SK-N-SH (cell line): ENCODE measurements at regions not wholly inside any gene's neighbourhood (a gene's known extent, or its start where the extent isn't known, plus 50 kb on each side); places are given as distances from the start of the nearest gene placed in this dataset.
A peak's percentile ranks its signal among the peaks of the same experiment; 100 is the strongest.

Experiments used
- CTCF ChIA-PET: fragments of 300-600, 350-600 bp; formaldehyde crosslinking; extraction: SDS; loops from one replicate; lab custom pipeline; 2021; lab: Yijun Ruan, JAX
- POLR2A ChIA-PET: fragments of 350-600 bp; sonication (Branson Sonifier 250); formaldehyde crosslinking; extraction: SDS; loops from one replicate; lab custom pipeline; 2020; ENCODE audit warnings: antibody characterized with exemption, inconsistent platforms; lab: Yijun Ruan, JAX
- DNase-seq: peaks from one replicate; pipeline ENCODE4 v3.0.0; 2012
- H2AFZ ChIP-seq: fragments of 200-600 bp; sonication (generic); 2 replicates; pipeline ENCODE4 v1.8.1; 2016; ENCODE audit warnings: antibody characterized with exemption, mild to moderate bottlenecking, low read depth
- H3F3A ChIP-seq: fragments of 200-600 bp; sonication (generic); replicated peaks from 2 replicates; pipeline ENCODE3; 2016; ENCODE audit warnings: antibody characterized with exemption, mild to moderate bottlenecking; ENCODE audit not compliant: insufficient read depth
- H3K27ac ChIP-seq, 2 experiments: fragments of 200-500 bp in 1 of 2; fragments of 200-600 bp in 1 of 2; sonication (Bioruptor generic) in 1 of 2; sonication (generic), shearing (Covaris generic) in 1 of 2; 2 replicates each; pipeline versions ENCODE4 v1.5.1 to v1.6.1; 2014 to 2016; ENCODE audit warnings: low read depth in 2 of 2, inconsistent platforms in 1 of 2, low read length in 1 of 2, mild to moderate bottlenecking in 1 of 2, mixed read lengths in 1 of 2
- H3K27me3 ChIP-seq: fragments of 200-600 bp; sonication (generic), shearing (Covaris generic); 2 replicates; pipeline ENCODE4 v1.6.1; 2016; ENCODE audit warnings: mixed run types; ENCODE audit not compliant: insufficient read depth
- H3K36me3 ChIP-seq, 2 experiments: fragments of 200-500 bp in 1 of 2; fragments of 200-600 bp in 1 of 2; sonication (Bioruptor generic) in 1 of 2; sonication (generic) in 1 of 2; replicated peaks in 1 of 2; 2 replicates each; pipeline versions ENCODE3 to v1.5.1; 2014 to 2016; ENCODE audit warnings: low read length in 1 of 2, mild to moderate bottlenecking in 1 of 2; ENCODE audit not compliant: insufficient read depth in 2 of 2, control insufficient read depth in 1 of 2
- H3K4me1 ChIP-seq, 2 experiments: fragments of 200-500 bp in 1 of 2; fragments of 200-600 bp in 1 of 2; sonication (Bioruptor generic) in 1 of 2; sonication (generic), shearing (Covaris generic) in 1 of 2; 2 replicates each; pipeline versions ENCODE4 v1.5.1 to v1.6.1; 2014 to 2016; ENCODE audit warnings: low read depth in 1 of 2, low read length in 1 of 2, mixed run types in 1 of 2; ENCODE audit not compliant: insufficient read depth in 2 of 2, control insufficient read depth in 1 of 2
- H3K4me2 ChIP-seq: fragments of 200-600 bp; sonication (generic), shearing (Covaris generic); 2 replicates; pipeline ENCODE4 v1.6.1; 2017; ENCODE audit warnings: mixed run types
- H3K4me3 ChIP-seq, 2 experiments: fragments of 200-500 bp in 1 of 2; fragments of 200-600 bp in 1 of 2; sonication (Bioruptor generic) in 1 of 2; sonication (generic), shearing (Covaris generic) in 1 of 2; 2 replicates each; pipeline versions ENCODE4 v1.5.1 to v1.8.1; 2014 to 2016; ENCODE audit warnings: low read depth in 2 of 2, inconsistent platforms in 1 of 2, low read length in 1 of 2, mild to moderate bottlenecking in 1 of 2, mixed read lengths in 1 of 2, moderate library complexity in 1 of 2
- H3K79me2 ChIP-seq: fragments of 200-600 bp; sonication (generic); 2 replicates; pipeline ENCODE4 v1.8.1; 2017; ENCODE audit warnings: mild to moderate bottlenecking; ENCODE audit not compliant: insufficient read depth
- H3K9ac ChIP-seq: fragments of 200-600 bp; sonication (generic); 2 replicates; pipeline ENCODE4 v1.6.1; 2017; ENCODE audit warnings: mixed run types
- H3K9me2 ChIP-seq: fragments of 200-600 bp; sonication (generic); 2 replicates; pipeline ENCODE4 v1.6.1; 2017; ENCODE audit warnings: mixed run types
- H3K9me3 ChIP-seq: fragments of 200-600 bp; sonication (generic); 2 replicates; pipeline ENCODE4 v1.6.1; 2017; ENCODE audit warnings: mixed run types, mild to moderate bottlenecking, moderate library complexity
- H4K20me1 ChIP-seq: fragments of 200-600 bp; sonication (generic); 2 replicates; pipeline ENCODE4 v1.6.1; 2017; ENCODE audit warnings: mild to moderate bottlenecking, mixed run types; ENCODE audit not compliant: insufficient read depth
- EP300 ChIP-seq, 2 experiments: IDR thresholded peaks; 2 replicates each; pipeline versions ENCODE4 v1.4.0 to v1.6.1; 2012; ENCODE audit warnings: borderline replicate concordance in 1 of 2, low read depth in 1 of 2, low read length in 1 of 2
- EZH2phosphoT487 ChIP-seq: fragments of 200-600 bp; sonication (generic); IDR thresholded peaks from 2 replicates; pipeline ENCODE4 v1.6.1; 2017; ENCODE audit warnings: low read depth, mixed run types, mild to moderate bottlenecking, antibody characterized with exemption, moderate library complexity, borderline replicate concordance
- FOSL2 ChIP-seq: IDR thresholded peaks from 2 replicates; pipeline ENCODE4 v1.4.0; 2012; ENCODE audit warnings: low read depth, mild to moderate bottlenecking, moderate library complexity, borderline replicate concordance
- IRF3 ChIP-seq: fragments of 150-350 bp; IDR thresholded peaks from 2 replicates; pipeline ENCODE4 v1.6.1; 2016; ENCODE audit warnings: mild to moderate bottlenecking, low read depth, low read length
- NFIC ChIP-seq: IDR thresholded peaks from 2 replicates; pipeline ENCODE4 v1.4.0; 2012; ENCODE audit warnings: borderline replicate concordance
- NRF1 ChIP-seq: IDR thresholded peaks from 2 replicates; pipeline ENCODE4 v1.6.1; 2012; ENCODE audit warnings: low read depth, mild to moderate bottlenecking, low read length
- RAD21 ChIP-seq: IDR thresholded peaks from 2 replicates; pipeline ENCODE4 v1.6.1; 2012; ENCODE audit warnings: mild to moderate bottlenecking, low read length
- RCOR1 ChIP-seq: fragments of 150-350 bp; IDR thresholded peaks from 2 replicates; pipeline ENCODE4 v1.6.1; 2017; ENCODE audit warnings: antibody characterized with exemption, low read length
- SIN3A ChIP-seq: IDR thresholded peaks from 2 replicates; pipeline ENCODE4 v1.6.1; 2012; ENCODE audit warnings: low read depth, mild to moderate bottlenecking, low read length, moderate library complexity, borderline replicate concordance
- USF2 ChIP-seq: fragments of 150-350 bp; IDR thresholded peaks from 2 replicates; pipeline ENCODE4 v1.6.1; 2017; ENCODE audit warnings: antibody characterized with exemption, low read length, low read depth, borderline replicate concordance
- WGBS: methylation state at CpG from one replicate; pipeline ENCODE4 v1.1.6; 2017; ENCODE audit warnings: low lambda C conversion rate; 5-methylcytosine and 5-hydroxymethylcytosine counted together
- TF ChIP-seq, protein P1 (sequence below): fragments of 200-600 bp; sonication (generic); IDR thresholded peaks from 2 replicates; pipeline ENCODE4 v1.6.1; 2017; ENCODE audit warnings: antibody characterized with exemption, mild to moderate bottlenecking, moderate library complexity

DNA sequence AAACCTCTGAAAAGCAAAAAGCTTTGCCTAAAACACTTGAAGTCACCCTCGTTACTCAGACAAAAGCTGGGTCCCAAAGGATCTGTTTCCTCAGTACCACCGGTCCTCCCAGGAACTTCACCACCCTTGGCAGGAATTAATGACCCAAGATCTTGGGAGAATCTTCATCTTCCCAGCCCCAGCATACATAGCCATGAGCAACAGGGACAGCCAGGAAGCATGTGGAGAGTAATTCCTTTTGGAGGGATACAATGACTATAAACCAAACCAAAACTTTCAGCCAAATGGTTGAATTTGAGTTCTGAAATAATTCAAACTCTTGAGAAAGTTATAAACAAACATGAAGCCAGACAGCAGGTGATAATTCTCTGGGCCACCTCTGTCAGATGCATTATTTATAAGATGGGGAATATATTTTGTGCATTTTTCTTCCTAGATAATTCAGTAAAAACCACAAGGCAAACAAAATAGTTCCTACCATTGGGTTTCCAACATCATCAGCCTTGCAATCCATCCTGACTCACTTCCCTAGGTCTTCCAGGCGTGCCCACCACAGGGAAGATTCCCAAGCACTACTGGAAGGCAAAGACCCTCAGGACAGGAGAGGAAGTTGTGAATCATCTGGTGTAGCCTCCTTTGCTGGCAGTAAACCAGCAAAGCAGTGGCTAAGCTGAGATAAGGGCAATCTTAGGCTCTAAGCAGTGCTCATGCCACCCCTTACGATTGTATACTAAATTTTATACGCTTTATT, 71.7 kb upstream of the DRD2 start:
- H2AFZ ChIP-seq, result no peak overlapping the region
- peak overlapping the region in 1 of 2 experiments; percentile 19; a peak in 1 of 4 replicates for H3K27ac ChIP-seq
- H3K4me2 ChIP-seq, result no peak overlapping the region
- CTCF ChIA-PET, result no interaction called here
- no peaks in the 10 kb centered on the region for H3K27me3 ChIP-seq
- H3K4me1 ChIP-seq, result peaks cover 0 to 23% of the 10 kb centered on the region in 2 experiments; a peak in 2 of 4 replicates
- no peaks in the 10 kb centered on the region for H3K36me3 ChIP-seq
- no peak overlapping the region for H3K9ac ChIP-seq
- H3K4me3 ChIP-seq, result no peak overlapping the region
- no peaks in the 10 kb centered on the region for H3K79me2 ChIP-seq
- 43% methylated on average over 5 of the region's 5 CpGs for WGBS
- H4K20me1 ChIP-seq, result no peaks in the 10 kb centered on the region
- TF ChIP-seq RAD21 (no peak), IRF3 (no peak), SIN3A (no peak), EZH2phosphoT487 (no peak), USF2 (no peak), RCOR1 (no peak)
- H3F3A ChIP-seq, result peaks cover 3% of the 10 kb centered on the region
- H3K9me2 ChIP-seq, result no peaks in the 10 kb centered on the region
- DNase-seq, result no peak
- POLR2A ChIA-PET, result no interaction called here
- H3K9me3 ChIP-seq, result no peaks in the 10 kb centered on the region

DNA sequence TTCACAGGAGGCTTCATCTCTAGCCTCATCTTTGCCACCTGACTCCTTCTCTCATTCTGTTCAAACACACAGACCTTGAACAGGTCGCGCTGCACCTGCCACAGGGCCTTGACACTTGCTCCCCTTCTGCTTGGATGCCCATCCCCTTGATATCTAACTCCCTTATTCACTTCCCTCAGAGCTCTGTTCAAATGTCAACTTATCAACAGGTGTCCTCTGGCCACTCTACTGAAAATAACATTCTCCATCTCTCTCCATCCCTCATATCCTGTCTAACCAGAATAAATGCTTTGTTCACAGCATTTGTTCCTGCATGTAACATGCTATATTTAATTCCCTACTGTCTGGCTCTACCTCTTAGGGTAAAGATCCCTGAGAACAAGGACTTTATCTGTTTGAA, 67.2 kb upstream of the DRD2 start:
- no peaks in the 10 kb centered on the region; the same call in 1 of the 2 replicates for H3K27me3 ChIP-seq
- no peak overlapping the region for H3K27ac ChIP-seq
- H3F3A ChIP-seq, result peaks cover under 1% of the 10 kb centered on the region
- no peaks in the 10 kb centered on the region for H3K9me3 ChIP-seq
- H4K20me1 ChIP-seq, result no peaks in the 10 kb centered on the region
- H3K36me3 ChIP-seq, result no peaks in the 10 kb centered on the region
- TF ChIP-seq, protein P1, sequence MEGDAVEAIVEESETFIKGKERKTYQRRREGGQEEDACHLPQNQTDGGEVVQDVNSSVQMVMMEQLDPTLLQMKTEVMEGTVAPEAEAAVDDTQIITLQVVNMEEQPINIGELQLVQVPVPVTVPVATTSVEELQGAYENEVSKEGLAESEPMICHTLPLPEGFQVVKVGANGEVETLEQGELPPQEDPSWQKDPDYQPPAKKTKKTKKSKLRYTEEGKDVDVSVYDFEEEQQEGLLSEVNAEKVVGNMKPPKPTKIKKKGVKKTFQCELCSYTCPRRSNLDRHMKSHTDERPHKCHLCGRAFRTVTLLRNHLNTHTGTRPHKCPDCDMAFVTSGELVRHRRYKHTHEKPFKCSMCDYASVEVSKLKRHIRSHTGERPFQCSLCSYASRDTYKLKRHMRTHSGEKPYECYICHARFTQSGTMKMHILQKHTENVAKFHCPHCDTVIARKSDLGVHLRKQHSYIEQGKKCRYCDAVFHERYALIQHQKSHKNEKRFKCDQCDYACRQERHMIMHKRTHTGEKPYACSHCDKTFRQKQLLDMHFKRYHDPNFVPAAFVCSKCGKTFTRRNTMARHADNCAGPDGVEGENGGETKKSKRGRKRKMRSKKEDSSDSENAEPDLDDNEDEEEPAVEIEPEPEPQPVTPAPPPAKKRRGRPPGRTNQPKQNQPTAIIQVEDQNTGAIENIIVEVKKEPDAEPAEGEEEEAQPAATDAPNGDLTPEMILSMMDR, result no peak
- TF ChIP-seq RAD21 (no peak), NFIC (no peak), EP300 (IDR thresholded peaks at IDR 0.05; ENCODE audit: borderline replicate concordance in 1 of 2, low read depth in 1 of 2, low read length in 1 of 2) (no peak), SIN3A (no peak), NRF1 (no peak), FOSL2 (no peak)
- TF ChIP-seq, all 33 proteins: peak for 0
- H3K4me1 ChIP-seq, result peaks cover 0 to 5% of the 10 kb centered on the region in 2 experiments; a peak in 1 of 4 replicates
- ChIA-PET POLR2A (no interaction called here), CTCF (interaction anchor here (1.9 kb wide), 1 partner anchor 10 kb away, joined by 11 read pairs; no protein-coding TSS in a partner anchor)
- H3K79me2 ChIP-seq, result no peaks in the 10 kb centered on the region
- no peak overlapping the region for H3K4me3 ChIP-seq
- no peak overlapping the region for H3K9ac ChIP-seq
- 77% methylated on average over 2 of the region's 2 CpGs for WGBS
- H3K4me2 ChIP-seq, result no peak overlapping the region
- H3K9me2 ChIP-seq, result no peaks in the 10 kb centered on the region
- no peak overlapping the region for H2AFZ ChIP-seq
- DNase-seq, result no peak
